GM18502 (cell line): ENCODE measurements at regions not wholly inside any gene's neighbourhood (a gene's known extent, or its start where the extent isn't known, plus 50 kb on each side); places are given as distances from the start of the nearest gene placed in this dataset.
"Not testable (repeated sequence)": the region's sequence is repeated elsewhere in the genome, so short reads cannot be mapped to it uniquely, and the experiment has no call there.

Experiments used
- ATAC-seq: cut with Tn5 transposase; IDR thresholded peaks from one replicate; pipeline ENCODE4 v1.9.1; 2021; ENCODE audit warnings: mild to moderate bottlenecking; ENCODE audit not compliant: unreplicated experiment, poor library complexity

DNA sequence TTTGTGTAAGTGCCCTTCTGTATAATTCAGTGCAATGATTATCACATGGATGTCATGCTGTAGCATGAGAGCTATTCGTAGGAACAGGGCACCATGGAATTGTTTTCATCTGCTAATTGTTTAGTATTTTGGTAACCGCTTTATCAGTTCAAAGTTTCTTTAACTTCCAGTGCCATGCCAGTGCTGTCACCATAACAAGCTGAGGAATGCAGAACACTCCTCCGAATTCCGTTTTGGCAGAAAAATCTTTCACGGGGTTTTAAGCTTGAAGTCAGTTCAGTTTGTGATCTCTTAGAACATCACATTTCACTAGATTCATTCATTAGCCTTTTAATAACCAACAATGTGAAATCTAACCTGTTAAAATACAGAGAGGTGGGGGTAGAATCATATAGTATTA, 117.2 kb upstream of the SEMA3C start:
- ATAC-seq = no peak

GRCh38 chr7:81031996-81032395, 113.1 kb upstream of the SEMA3C start:
- no peak for ATAC-seq

DNA sequence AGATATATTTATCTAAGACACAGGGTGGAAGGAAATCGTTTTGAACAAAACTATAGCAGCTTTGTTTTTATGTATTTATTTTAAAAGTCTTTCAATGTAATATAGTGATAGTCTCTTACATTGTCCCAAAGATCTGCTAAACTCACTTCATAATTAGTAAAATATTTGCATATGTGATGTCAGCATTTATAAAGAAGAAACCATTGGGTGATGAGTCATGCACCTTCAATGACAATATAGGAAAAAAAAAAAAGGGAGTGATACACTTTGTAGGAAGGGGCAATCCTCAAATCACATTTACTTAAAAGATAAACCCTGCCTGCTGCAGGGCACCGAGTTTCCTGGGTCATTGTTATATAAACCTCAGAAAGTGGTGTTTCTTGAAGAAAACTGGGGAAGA, 112.4 kb upstream of the SEMA3C start:
- ATAC-seq = no peak

GRCh38 chr7:81030472-81030871, 111.6 kb upstream of the SEMA3C start:
- no peak for ATAC-seq

DNA sequence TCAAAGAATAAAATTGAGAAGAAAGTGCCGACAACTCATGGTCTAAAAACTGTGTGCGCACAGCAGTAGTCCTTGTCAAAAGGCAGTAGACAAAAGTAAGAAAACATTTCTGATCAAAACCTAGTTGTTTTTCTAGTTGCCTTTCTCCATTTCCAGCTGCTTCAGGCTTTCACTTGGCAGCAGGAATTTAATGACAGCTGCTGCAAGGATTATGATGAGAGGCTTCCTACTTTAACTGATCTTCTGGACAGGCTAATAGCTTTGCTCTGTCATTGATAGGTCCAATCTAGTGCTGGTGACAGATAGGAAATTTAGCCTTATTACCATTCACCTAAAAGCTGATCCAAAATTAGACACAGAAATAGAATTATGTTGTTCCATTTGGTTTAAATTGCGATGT, 110.7 kb upstream of the SEMA3C start:
- no peak for ATAC-seq

DNA sequence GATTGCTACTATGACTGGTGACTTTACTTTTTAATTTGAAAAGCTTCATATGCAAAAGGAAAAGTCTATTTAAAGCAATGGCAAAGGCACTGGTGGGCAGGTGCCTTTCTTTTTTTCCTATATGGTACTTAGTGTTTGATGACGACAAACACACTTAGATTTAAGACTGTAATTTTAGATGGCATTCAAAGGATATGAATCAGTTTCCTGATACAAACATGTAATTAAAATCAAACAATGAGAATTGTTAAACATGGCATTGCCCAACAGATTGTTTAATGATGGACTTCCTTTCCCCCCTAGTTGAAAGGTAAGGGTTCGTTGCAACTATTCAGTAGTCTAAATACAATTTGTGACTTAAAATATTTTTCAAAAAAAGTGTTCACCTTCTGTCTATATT, 106.5 kb upstream of the SEMA3C start:
- ATAC-seq = no peak

DNA sequence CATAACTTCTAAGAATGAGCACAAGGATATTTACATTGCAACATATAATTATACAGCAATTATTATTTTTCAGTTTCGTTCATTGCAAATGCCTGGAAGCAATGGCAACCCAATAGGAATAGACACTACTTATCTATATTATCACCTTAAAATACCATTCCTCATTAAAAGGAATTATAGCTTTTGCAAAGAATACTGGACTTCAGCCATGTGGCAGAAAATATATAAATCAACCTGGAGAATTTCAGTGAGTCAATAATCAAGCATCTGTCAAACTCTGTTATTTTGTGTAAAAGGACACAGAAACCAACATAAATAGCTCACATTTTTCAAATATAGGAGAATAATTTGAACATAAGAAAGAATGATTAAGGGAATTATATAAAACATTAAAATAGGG, 96.1 kb upstream of the SEMA3C start:
- ATAC-seq = no peak

DNA sequence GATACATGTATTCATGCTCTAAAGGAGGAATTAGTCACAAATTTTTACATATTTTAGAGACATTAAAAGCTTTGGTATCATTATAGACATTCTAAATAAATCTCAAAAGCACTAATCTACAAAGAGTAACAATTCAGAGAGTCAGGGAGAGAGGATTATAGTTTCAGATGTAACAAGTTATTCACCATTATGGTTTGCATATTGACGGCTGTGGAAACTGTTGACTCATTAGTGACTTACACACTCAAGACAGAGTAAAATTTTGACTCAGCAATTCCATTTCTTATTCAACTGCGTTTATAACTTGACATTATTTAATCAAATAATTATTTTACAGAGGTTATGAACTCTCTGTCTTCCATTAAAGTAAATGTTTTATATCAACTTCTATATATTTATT, 95.4 kb upstream of the SEMA3C start:
- ATAC-seq = no peak

DNA sequence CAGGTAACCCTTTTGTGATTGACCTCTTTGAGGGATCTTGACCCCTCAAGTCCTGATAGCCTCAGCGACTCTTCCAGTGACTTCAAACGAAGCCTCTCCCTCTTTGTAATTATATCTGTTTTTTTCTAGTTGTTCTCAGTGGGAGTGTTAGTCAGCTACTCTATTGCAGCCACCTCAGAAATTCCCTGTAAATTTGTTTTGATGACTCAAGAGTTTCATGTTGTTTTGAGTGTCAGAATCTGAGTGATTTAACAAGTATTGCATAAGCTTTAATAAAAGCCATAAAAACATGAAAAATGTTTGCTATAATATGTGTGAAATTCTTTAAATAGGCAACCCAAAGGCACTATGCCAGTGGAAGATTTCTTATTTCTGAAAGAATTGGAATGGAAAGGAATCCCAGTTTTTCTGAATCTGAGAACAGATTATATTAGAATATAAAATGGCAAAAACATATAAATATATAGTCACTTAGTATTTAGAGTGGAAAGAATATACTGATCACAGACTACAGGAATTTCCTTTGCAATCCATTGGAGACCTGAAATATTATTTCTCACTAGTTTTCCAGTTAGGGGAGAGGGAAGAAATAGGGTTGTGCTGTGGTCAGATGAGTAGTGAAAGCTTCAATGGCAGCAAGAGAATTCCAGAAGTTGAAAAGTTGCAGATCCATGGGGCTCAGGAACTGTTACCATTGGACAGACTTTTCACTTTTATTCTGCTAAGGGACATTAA, 94.4 kb upstream of the SEMA3C start:
- no peak for ATAC-seq

DNA sequence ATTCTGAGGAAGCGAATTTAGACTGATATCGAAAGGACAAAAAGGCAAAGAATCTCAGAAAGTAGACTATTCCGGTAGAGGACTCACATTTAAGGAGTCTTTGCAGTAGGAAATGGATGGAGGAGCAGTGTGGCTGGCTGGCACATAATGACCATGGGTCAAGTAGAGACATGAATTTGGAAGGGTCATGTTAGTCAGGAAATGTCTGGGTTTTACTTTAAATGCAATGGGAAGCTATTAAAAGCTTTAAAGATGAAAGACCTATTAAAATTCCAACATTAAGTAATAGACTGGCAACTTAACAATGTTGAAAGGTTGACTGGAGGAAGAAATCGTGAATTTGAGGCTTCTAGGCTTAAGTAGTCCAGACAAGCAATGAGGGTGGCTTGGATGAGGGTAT, 90.0 kb upstream of the SEMA3C start:
- ATAC-seq = no peak

DNA sequence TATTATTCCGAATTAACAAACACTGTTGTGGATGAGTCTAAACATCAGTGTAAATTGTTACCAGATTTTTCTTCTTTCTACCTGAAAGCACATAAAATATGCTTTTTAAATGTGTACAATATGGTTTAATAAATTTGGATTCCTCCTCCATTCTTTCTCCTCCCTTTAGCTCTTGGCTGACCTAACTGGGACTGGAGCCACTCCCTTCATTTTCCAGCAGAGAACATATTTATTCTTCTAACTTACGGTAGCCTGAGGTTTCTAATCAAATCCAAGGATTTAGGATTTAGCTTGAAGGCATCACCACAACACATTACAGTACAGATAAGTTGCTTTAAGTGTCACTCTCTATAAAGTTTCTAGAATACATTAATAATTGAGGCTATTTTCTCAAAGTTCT, 88.2 kb upstream of the SEMA3C start:
- ATAC-seq = no peak

DNA sequence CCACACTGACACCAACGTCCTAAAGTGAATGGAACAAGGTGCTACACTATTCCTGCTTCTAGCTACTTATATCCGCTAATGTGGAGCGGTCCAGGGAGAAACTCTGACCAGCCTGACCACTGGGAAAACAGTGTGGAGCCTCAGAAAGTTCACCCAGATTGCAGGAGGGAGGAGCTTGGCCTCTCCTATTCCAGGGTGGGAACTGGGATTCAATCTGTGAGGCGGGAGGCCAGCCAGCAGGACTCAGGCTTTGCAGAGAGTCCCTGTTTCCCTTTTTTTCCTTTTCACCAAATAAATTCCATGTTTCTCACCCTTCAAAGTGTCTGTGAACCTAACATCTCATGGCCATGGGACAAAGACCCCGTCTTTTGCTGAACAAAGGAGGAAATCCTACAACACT, 86.4 kb upstream of the SEMA3C start:
- no peak for ATAC-seq

DNA sequence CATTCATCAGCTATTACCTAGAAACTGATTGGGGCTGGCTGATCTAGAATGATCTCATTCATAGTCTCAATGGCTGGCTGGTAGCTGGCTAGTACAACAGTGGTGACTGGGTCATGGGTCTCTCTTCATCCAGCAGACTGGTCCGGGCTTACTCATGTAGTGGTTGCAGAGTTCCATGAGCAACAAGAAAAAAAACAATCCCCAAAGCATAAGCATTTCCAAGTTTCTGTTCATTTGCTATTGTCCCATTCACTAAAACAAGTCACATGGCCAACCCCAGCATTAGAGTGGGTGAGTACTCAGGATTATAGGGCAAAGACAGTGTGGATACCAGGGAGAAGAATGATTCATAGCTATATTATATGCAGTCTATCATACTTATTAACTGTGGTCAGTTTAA, 85.2 kb upstream of the SEMA3C start:
- no peak for ATAC-seq

DNA sequence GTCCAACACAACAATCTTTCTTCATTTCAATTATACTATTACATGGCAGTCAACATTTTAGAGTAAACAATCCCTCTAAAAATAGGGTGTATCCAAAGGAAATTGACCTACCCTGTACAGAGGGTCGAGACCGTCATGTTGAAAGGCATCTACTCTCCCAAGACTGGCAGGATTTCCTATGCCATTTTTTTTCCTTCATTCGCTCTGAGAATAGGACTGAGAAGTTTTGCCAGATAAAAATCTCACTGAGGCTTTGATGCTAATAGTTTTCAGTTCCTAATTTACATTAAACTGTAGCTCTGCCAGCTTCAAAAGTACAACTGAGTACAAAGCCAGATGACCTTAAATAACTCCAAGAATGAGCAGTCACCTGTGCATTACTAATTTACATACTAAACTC, 84.5 kb upstream of the SEMA3C start:
- ATAC-seq = no peak

- ATAC-seq = no peak
These were observed 83.6 kb upstream of the SEMA3C start for GRCh38 chr7:81002421-81002820.

GRCh38 chr7:80999771-81000170, 80.9 kb upstream of the SEMA3C start:
- ATAC-seq = no peak

- no peak for ATAC-seq
These were observed 80.2 kb upstream of the SEMA3C start for GRCh38 chr7:80999100-80999499.

- ATAC-seq = no peak
These were observed 79.0 kb upstream of the SEMA3C start for GRCh38 chr7:80997841-80998240.

- not testable (repeated sequence) for ATAC-seq
These were observed 77.4 kb upstream of the SEMA3C start for GRCh38 chr7:80996236-80996635.

GRCh38 chr7:80991654-80992053, 72.8 kb upstream of the SEMA3C start:
- no peak for ATAC-seq

GRCh38 chr7:80984619-80985018, 65.8 kb upstream of the SEMA3C start:
- no peak for ATAC-seq

- ATAC-seq = no peak
These were observed 62.6 kb upstream of the SEMA3C start for GRCh38 chr7:80981405-80981804.

- ATAC-seq = no peak
These were observed 58.9 kb upstream of the SEMA3C start for GRCh38 chr7:80977751-80978150.
